Prostate gland (tissue), 2 donors: ENCODE measurements at regions not wholly inside any gene's neighbourhood (a gene's known extent, or its start where the extent isn't known, plus 50 kb on each side); places are given as distances from the start of the nearest gene placed in this dataset.

Source experiments
- DNase-seq: peaks from one replicate; pipeline ENCODE4 v3.0.0-alpha.2; 2019; ENCODE audit warnings: low spot score
- H3K27ac ChIP-seq, 2 donors: fragments of 200-600 bp; sonication (generic); 2 replicates each; pipeline ENCODE4 v1.5.1; 2017 to 2019
- H3K27me3 ChIP-seq: fragments of 200-600 bp; sonication (generic); replicated peaks from 2 replicates; pipeline ENCODE4 v1.5.1; 2019; ENCODE audit not compliant: insufficient read depth
- H3K36me3 ChIP-seq, 2 donors: fragments of 200-600 bp; sonication (generic); 1 replicate in 1 of 2; 2 replicates in 1 of 2; pipeline versions ENCODE4 v1.5.1 to v1.8.1; 2017 to 2019
- H3K4me1 ChIP-seq: fragments of 200-600 bp; sonication (generic); replicated peaks from 2 replicates; pipeline ENCODE4 v1.5.1; 2019
- H3K4me3 ChIP-seq, 2 donors: fragments of 200-600 bp; sonication (generic); 2 replicates each; pipeline ENCODE4 v1.5.1; 2017 to 2019
- H3K9me3 ChIP-seq: fragments of 200-600 bp; sonication (generic); 2 replicates; pipeline ENCODE4 v1.5.1; 2017
- POLR2A ChIP-seq: fragments of 450-650 bp; IDR thresholded peaks from one replicate; pipeline ENCODE4 v1.6.1; 2016; ENCODE audit warnings: antibody characterized with exemption, mild to moderate bottlenecking
- POLR2AphosphoS5 ChIP-seq: sonication (generic); formaldehyde crosslinking; IDR thresholded peaks from one replicate; pipeline ENCODE4 v1.6.1; 2017; ENCODE audit warnings: antibody characterized with exemption
- WGBS: methylation state at CpG from one replicate; pipeline ENCODE4 v1.1.5; 2018; 5-methylcytosine and 5-hydroxymethylcytosine counted together
- intact Hi-C: fragments of 100-400 bp; cut with DNase I; formaldehyde crosslinking; loops from one replicate; pipeline ENCODE4 v1.14.2; 2022
- TF ChIP-seq, protein P1 (sequence below), 4 experiments: fragments of 200-600 bp in 2 of 4; fragments of 450-650 bp in 2 of 4; sonication (generic) in 2 of 4; IDR thresholded peaks; 1 replicate in 3 of 4; 2 replicates in 1 of 4; pipeline ENCODE4 v1.5.1; 2016 to 2019; ENCODE audit warnings: antibody characterized with exemption in 4 of 4, mild to moderate bottlenecking in 2 of 4, moderate library complexity in 2 of 4

DNA sequence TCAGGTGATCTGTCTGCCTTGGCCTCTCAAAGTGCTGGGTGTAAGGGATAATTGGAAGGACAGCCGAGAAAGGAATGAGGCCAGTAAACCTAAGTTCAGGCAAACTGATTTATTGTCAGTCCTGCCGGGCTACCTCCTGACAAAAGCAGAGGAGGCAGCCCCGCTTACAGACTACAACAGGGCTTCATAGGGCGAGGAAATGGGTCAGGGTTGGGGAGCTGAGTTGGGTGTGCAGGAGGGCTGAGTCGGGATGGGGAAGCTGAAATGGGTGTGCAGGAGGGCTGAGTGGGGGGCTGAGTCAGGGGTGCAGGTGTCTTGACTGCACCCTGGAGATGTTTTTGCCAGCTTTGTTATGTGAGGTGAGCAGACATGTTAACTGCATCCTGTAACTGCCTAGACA is 210.2 kb downstream of the SLITRK6 start:
- DNase-seq, result no peak
- intact Hi-C loops, result no loop called here
- no peak overlapping the region for H3K4me3 ChIP-seq
- 89% methylated on average over 5 of the region's 5 CpGs for WGBS
- no peaks in the 10 kb centered on the region for H3K9me3 ChIP-seq
- no peak for TF ChIP-seq POLR2AphosphoS5
- H3K27ac ChIP-seq, result no peak overlapping the region
- no peaks in the 10 kb centered on the region for H3K27me3 ChIP-seq
- no peaks in the 10 kb centered on the region for H3K4me1 ChIP-seq
- H3K36me3 ChIP-seq, result no peaks in the 10 kb centered on the region

DNA sequence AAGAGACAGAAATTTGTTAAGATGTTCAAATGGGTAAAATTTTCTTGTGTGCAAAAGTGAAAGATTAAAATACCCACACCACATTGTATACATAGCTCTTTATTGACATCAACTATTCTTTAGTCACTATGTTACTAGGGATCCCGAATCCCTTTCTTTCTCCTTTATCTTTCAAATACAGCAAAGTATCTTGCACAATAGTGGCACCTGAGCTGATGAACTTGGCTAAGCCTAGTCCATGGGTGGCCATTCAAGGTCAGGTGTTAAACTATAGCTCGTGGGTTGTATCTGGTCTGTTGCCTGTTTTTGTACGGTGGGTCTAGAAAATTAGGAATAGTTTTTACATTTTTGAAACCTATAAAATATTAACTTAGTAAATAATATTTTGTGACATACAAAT is 210.9 kb downstream of the SLITRK6 start:
- H3K27me3 ChIP-seq, result no peaks in the 10 kb centered on the region
- intact Hi-C loops, result no loop called here
- no peak overlapping the region for H3K27ac ChIP-seq
- no peaks in the 10 kb centered on the region for H3K4me1 ChIP-seq
- TF ChIP-seq, protein P1, sequence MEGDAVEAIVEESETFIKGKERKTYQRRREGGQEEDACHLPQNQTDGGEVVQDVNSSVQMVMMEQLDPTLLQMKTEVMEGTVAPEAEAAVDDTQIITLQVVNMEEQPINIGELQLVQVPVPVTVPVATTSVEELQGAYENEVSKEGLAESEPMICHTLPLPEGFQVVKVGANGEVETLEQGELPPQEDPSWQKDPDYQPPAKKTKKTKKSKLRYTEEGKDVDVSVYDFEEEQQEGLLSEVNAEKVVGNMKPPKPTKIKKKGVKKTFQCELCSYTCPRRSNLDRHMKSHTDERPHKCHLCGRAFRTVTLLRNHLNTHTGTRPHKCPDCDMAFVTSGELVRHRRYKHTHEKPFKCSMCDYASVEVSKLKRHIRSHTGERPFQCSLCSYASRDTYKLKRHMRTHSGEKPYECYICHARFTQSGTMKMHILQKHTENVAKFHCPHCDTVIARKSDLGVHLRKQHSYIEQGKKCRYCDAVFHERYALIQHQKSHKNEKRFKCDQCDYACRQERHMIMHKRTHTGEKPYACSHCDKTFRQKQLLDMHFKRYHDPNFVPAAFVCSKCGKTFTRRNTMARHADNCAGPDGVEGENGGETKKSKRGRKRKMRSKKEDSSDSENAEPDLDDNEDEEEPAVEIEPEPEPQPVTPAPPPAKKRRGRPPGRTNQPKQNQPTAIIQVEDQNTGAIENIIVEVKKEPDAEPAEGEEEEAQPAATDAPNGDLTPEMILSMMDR (IDR thresholded peaks at IDR 0.05), result no peak
- no peak for TF ChIP-seq POLR2A
- no peak for DNase-seq
- H3K9me3 ChIP-seq, result no peaks in the 10 kb centered on the region
- no peak overlapping the region for H3K4me3 ChIP-seq
- H3K36me3 ChIP-seq, result no peaks in the 10 kb centered on the region
- WGBS, result 93% methylated on average over 3 of the region's 3 CpGs

DNA sequence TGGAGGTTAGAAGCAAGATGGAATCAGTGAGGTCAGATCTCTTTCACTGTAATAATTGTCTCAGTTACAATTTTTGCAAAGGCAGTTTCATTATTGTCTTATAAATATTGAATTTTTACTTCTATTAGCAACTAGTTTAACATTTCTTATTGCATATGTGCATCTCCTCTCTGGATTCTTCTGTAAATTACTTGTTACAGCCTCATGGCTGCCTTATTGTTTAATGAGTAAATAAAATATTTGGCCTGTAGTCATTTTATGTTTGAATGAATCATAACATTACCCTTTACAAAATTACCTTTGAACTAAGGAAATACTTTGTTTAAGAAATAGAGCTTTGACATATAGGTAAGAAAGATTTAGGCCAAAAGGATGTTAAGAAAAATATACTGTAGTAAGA is 212.4 kb downstream of the SLITRK6 start:
- TF ChIP-seq POLR2A (no peak), POLR2AphosphoS5 (no peak)
- TF ChIP-seq, protein P1 (IDR thresholded peaks at IDR 0.05), result no peak
- Histone ChIP-seq H3K27me3 (no peaks in the 10 kb centered on the region), H3K9me3 (no peaks in the 10 kb centered on the region), H3K4me1 (no peaks in the 10 kb centered on the region), H3K27ac (no peak overlapping the region), H3K4me3 (no peak overlapping the region), H3K36me3 (no peaks in the 10 kb centered on the region)
- no peak for DNase-seq
- intact Hi-C loops, result no loop called here

DNA sequence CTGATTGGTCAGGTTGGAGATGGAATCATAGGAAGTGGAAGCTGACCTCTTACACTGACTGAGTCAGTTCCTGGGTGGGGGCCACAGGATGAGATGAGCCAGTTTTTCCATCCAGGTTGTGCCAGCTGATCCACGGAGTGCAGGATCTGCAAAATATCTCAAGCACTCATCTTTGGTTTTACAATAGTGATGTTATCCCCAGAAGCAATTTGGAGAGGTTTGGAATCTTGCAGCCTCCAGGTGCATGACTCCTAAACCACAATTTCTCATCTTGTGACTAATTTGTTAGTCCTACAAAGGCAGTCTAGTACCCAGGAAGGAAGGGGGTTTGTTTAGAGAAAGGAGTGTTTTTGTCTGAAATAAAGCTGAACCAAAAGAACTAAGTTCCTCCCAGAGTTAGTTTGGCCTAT is 212.8 kb downstream of the SLITRK6 start:
- WGBS, result 13% methylated on average over 1 of the region's 1 CpG
- H3K36me3 ChIP-seq, result no peaks in the 10 kb centered on the region
- no peak overlapping the region for H3K27ac ChIP-seq
- H3K4me1 ChIP-seq, result no peaks in the 10 kb centered on the region
- H3K27me3 ChIP-seq, result no peaks in the 10 kb centered on the region
- TF ChIP-seq POLR2AphosphoS5 (no peak), POLR2A (no peak)
- TF ChIP-seq, protein P1 (IDR thresholded peaks at IDR 0.05), result no peak
- no peak overlapping the region for H3K4me3 ChIP-seq
- intact Hi-C loops, result no loop called here
- DNase-seq, result no peak
- H3K9me3 ChIP-seq, result no peaks in the 10 kb centered on the region

DNA sequence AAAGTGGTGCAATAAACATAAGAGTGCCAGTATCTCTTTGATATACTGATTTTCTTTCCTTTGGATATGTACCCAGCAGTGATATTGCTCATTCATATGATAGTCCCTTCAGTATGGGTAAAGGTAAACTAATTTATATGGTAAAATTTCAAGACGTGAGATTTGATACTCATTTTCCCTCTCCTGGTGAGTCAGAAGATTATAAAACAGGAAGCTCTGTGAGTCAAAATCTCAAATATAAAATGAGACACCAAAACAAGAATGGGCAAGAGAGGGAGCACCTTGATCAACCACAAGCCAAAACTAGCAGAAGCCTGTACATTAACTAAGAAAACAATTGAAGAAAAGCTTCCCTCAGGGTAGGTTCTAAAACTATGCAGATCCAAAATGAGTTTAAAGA is 216.3 kb downstream of the SLITRK6 start:
- DNase-seq, result no peak
- H3K9me3 ChIP-seq, result no peaks in the 10 kb centered on the region
- H3K27me3 ChIP-seq, result no peaks in the 10 kb centered on the region
- H3K4me3 ChIP-seq, result no peak overlapping the region
- H3K4me1 ChIP-seq, result no peaks in the 10 kb centered on the region
- 38% methylated on average over 1 of the region's 1 CpG for WGBS
- intact Hi-C loops, result no loop called here
- no peaks in the 10 kb centered on the region for H3K36me3 ChIP-seq
- H3K27ac ChIP-seq, result no peak overlapping the region
- TF ChIP-seq, protein P1 (IDR thresholded peaks at IDR 0.05), result no peak
- TF ChIP-seq POLR2A (no peak), POLR2AphosphoS5 (no peak)

DNA sequence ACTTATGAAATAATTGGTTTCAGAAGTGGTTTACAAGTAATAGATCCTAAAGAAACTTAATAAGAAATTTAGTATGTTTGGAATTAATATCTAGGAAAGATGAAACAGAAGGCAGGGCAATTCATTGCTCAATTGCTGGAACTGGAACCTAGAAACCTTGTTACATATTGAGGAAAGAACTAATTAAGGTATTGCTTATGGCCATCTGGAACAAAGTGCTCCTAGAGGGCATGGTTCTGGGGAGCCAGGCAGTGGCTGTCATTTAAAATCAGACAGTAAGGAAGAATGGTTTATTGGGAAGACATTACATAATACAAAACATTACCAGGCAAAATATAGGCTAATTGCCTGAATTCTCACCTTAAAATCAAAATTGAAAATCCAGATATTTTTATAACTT is 224.1 kb downstream of the SLITRK6 start:
- Histone ChIP-seq H3K27me3 (no peaks in the 10 kb centered on the region), H3K27ac (no peak overlapping the region), H3K4me1 (no peaks in the 10 kb centered on the region), H3K9me3 (no peaks in the 10 kb centered on the region), H3K36me3 (no peaks in the 10 kb centered on the region), H3K4me3 (no peak overlapping the region)
- DNase-seq, result no peak
- intact Hi-C loops, result no loop called here
- TF ChIP-seq POLR2AphosphoS5 (no peak), POLR2A (no peak)
- TF ChIP-seq, protein P1 (IDR thresholded peaks at IDR 0.05), result no peak
